Neural progenitor cell (in vitro differentiated cells): ENCODE measurements at regions not wholly inside any gene's neighbourhood (a gene's known extent, or its start where the extent isn't known, plus 50 kb on each side); places are given as distances from the start of the nearest gene placed in this dataset.

Experiments
- CTCF ChIP-seq: fragments of 200-600 bp; sonication (generic); IDR thresholded peaks from 2 replicates; pipeline ENCODE4 v1.5.1; 2017; ENCODE audit warnings: antibody characterized with exemption, mild to moderate bottlenecking
- EZH2 ChIP-seq: fragments of 200-600 bp; sonication (generic); IDR thresholded peaks from 2 replicates; pipeline ENCODE4 v1.6.1; 2017; ENCODE audit warnings: antibody characterized with exemption, mild to moderate bottlenecking, moderate library complexity
- EZH2phosphoT487 ChIP-seq: fragments of 200-600 bp; sonication (generic); IDR thresholded peaks from 2 replicates; pipeline ENCODE4 v1.6.1; 2017; ENCODE audit warnings: antibody characterized with exemption

DNA sequence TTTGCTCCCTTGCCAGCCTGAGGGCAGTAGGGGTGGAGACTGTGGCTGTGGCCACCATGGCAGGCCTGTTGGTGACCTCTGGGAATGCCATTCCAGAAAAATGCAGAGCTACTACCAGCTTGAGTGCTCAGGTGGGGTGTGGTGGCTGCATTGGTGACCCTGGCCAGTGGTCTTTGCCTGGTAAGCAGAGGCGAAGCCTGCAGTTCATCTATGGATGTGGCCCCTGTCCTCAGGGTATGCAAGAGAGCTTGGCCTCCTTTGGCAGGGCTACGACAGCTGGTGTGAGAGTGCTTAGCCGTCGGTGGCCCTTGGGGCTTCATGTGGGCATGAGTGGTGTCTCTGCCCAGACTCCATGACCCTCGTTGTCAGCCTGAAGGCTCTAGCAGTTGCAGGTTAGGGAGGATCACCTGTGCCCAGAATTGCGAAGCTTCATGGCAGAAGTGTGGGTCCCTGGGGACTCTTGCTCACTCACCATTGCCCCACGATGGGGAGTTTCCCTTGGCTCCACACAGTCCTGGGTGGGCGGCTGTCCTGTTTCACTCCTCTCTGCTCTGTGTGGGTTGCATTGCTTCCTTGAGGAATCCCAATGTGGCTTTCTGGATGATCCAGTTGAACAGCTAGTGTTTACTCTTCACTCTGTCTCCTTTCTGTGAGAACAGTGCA lies 117.9 kb upstream of the CDH12 start:
- TF ChIP-seq CTCF (no peak), EZH2 (no peak), EZH2phosphoT487 (no peak)
